Neural progenitor cell (in vitro differentiated cells): ENCODE measurements at regions not wholly inside any gene's neighbourhood (a gene's known extent, or its start where the extent isn't known, plus 50 kb on each side); places are given as distances from the start of the nearest gene placed in this dataset.

Source experiments
- DNase-seq: peaks from one replicate; pipeline ENCODE4 v3.0.0-alpha.2; 2016; ENCODE audit warnings: low spot score
- H2AFZ ChIP-seq: fragments of 200-600 bp; sonication (generic); replicated peaks from 2 replicates; pipeline ENCODE4 v1.6.1; 2016; ENCODE audit warnings: antibody characterized with exemption
- H3F3A ChIP-seq: fragments of 200-600 bp; sonication (generic); 2 replicates; pipeline ENCODE4 v1.6.1; 2016; ENCODE audit warnings: antibody characterized with exemption, low read depth
- H3K27ac ChIP-seq: fragments of 200-600 bp; sonication (generic); 2 replicates; pipeline ENCODE4 v1.5.1; 2016; ENCODE audit warnings: mild to moderate bottlenecking
- H3K27me3 ChIP-seq: fragments of 200-600 bp; sonication (generic); 2 replicates; pipeline ENCODE4 v1.6.1; 2016; ENCODE audit warnings: mild to moderate bottlenecking, moderate library complexity
- H3K36me3 ChIP-seq: fragments of 200-600 bp; sonication (generic); 2 replicates; pipeline ENCODE4 v1.5.1; 2016
- H3K4me1 ChIP-seq: fragments of 200-600 bp; sonication (generic); 2 replicates; pipeline ENCODE4 v1.6.1; 2016; ENCODE audit warnings: mixed run types
- H3K4me2 ChIP-seq: fragments of 200-600 bp; sonication (generic); 2 replicates; pipeline ENCODE4 v1.6.1; 2016
- H3K4me3 ChIP-seq: fragments of 200-600 bp; sonication (generic); 2 replicates; pipeline ENCODE4 v1.5.1; 2016
- H3K79me2 ChIP-seq: fragments of 200-600 bp; sonication (generic); 2 replicates; pipeline ENCODE4 v1.6.1; 2016; ENCODE audit warnings: low read depth
- H3K9ac ChIP-seq: fragments of 200-600 bp; sonication (generic); 2 replicates; pipeline ENCODE4 v1.6.1; 2016
- H3K9me3 ChIP-seq: fragments of 200-600 bp; sonication (generic); 2 replicates; pipeline ENCODE4 v1.5.1; 2016; ENCODE audit warnings: low read depth
- H4K20me1 ChIP-seq: fragments of 200-600 bp; sonication (generic); 2 replicates; pipeline ENCODE4 v1.6.1; 2016; ENCODE audit warnings: low read depth
- H3K27ac Mint-ChIP-seq: 3 replicates; pipeline ENCODE4 v1.8.0; 2021; ENCODE audit warnings: mixed read lengths
- H3K27me3 Mint-ChIP-seq: 2 replicates; pipeline ENCODE4 v1.8.0; 2022; ENCODE audit warnings: low read depth, mild to moderate bottlenecking, inconsistent platforms, moderate library complexity, mixed read lengths; ENCODE audit not compliant: insufficient read depth
- H3K36me3 Mint-ChIP-seq: 3 replicates; pipeline ENCODE4 v1.8.0; 2021; ENCODE audit warnings: mixed read lengths
- H3K4me1 Mint-ChIP-seq: 3 replicates; pipeline ENCODE4 v1.8.0; 2021; ENCODE audit warnings: mixed read lengths
- H3K4me3 Mint-ChIP-seq: 3 replicates; pipeline ENCODE4 v1.8.0; 2021; ENCODE audit warnings: mild to moderate bottlenecking, moderate library complexity, mixed read lengths
- H3K9me3 Mint-ChIP-seq: 3 replicates; pipeline ENCODE4 v1.8.0; 2020; ENCODE audit warnings: mixed read lengths
- CTCF ChIP-seq: fragments of 200-600 bp; sonication (generic); IDR thresholded peaks from 2 replicates; pipeline ENCODE4 v1.5.1; 2017; ENCODE audit warnings: antibody characterized with exemption, mild to moderate bottlenecking
- EZH2 ChIP-seq: fragments of 200-600 bp; sonication (generic); IDR thresholded peaks from 2 replicates; pipeline ENCODE4 v1.6.1; 2017; ENCODE audit warnings: antibody characterized with exemption, mild to moderate bottlenecking, moderate library complexity
- EZH2phosphoT487 ChIP-seq: fragments of 200-600 bp; sonication (generic); IDR thresholded peaks from 2 replicates; pipeline ENCODE4 v1.6.1; 2017; ENCODE audit warnings: antibody characterized with exemption

GRCh38 chr11:29669310-29669709 lies 347.5 kb downstream of the KCNA4 start:
- Histone ChIP-seq H3K27me3 (no peaks in the 10 kb centered on the region), H3K9ac (no peak overlapping the region), H3K4me3 (no peak overlapping the region), H3K4me2 (no peak overlapping the region), H4K20me1 (no peaks in the 10 kb centered on the region), H3K36me3 (no peaks in the 10 kb centered on the region), H3F3A (no peaks in the 10 kb centered on the region), H3K27ac (no peak overlapping the region), H3K4me1 (no peaks in the 10 kb centered on the region), H3K79me2 (no peaks in the 10 kb centered on the region), H2AFZ (no peak overlapping the region), H3K9me3 (no peaks in the 10 kb centered on the region)
- Mint-ChIP-seq H3K4me1 (no peaks in the 10 kb centered on the region), H3K9me3 (peaks cover 4% of the 10 kb centered on the region), H3K27me3 (peaks cover 3% of the 10 kb centered on the region), H3K4me3 (no peak overlapping the region), H3K36me3 (no peaks in the 10 kb centered on the region), H3K27ac (no peak overlapping the region)
- TF ChIP-seq EZH2: no peak
- TF ChIP-seq CTCF: no peak
- TF ChIP-seq EZH2phosphoT487: no peak
- DNase-seq: no peak

- Histone ChIP-seq H3K4me2 (no peak overlapping the region), H4K20me1 (no peaks in the 10 kb centered on the region), H3K4me3 (no peak overlapping the region), H3K27me3 (no peaks in the 10 kb centered on the region), H3K36me3 (no peaks in the 10 kb centered on the region), H3K4me1 (no peaks in the 10 kb centered on the region), H3K79me2 (no peaks in the 10 kb centered on the region), H3K9ac (no peak overlapping the region), H3K9me3 (no peaks in the 10 kb centered on the region), H3F3A (no peaks in the 10 kb centered on the region), H3K27ac (no peak overlapping the region), H2AFZ (no peak overlapping the region)
- H3K27me3 Mint-ChIP-seq: peaks cover 2% of the 10 kb centered on the region
- H3K4me1 Mint-ChIP-seq: peaks cover 5% of the 10 kb centered on the region
- TF ChIP-seq EZH2phosphoT487 (no peak), CTCF (no peak), EZH2 (no peak)
- H3K4me3 Mint-ChIP-seq: no peak overlapping the region
- H3K36me3 Mint-ChIP-seq: no peaks in the 10 kb centered on the region
- no peak for DNase-seq
- H3K9me3 Mint-ChIP-seq: no peaks in the 10 kb centered on the region
- no peak overlapping the region for H3K27ac Mint-ChIP-seq
These were observed 359.1 kb downstream of the KCNA4 start for GRCh38 chr11:29657709-29658108.

- no peaks in the 10 kb centered on the region for H3K79me2 ChIP-seq
- no peak overlapping the region for H3K27ac ChIP-seq
- no peak overlapping the region for H3K4me2 ChIP-seq
- Mint-ChIP-seq H3K27ac (no peak overlapping the region), H3K27me3 (peaks cover 2% of the 10 kb centered on the region), H3K36me3 (no peaks in the 10 kb centered on the region), H3K4me3 (no peak overlapping the region), H3K4me1 (peaks cover 5% of the 10 kb centered on the region), H3K9me3 (no peaks in the 10 kb centered on the region)
- TF ChIP-seq CTCF: no peak
- TF ChIP-seq EZH2phosphoT487: no peak
- no peak for TF ChIP-seq EZH2
- H3K4me3 ChIP-seq: no peak overlapping the region
- no peaks in the 10 kb centered on the region for H3K4me1 ChIP-seq
- H2AFZ ChIP-seq: no peak overlapping the region
- H3F3A ChIP-seq: no peaks in the 10 kb centered on the region
- no peaks in the 10 kb centered on the region for H3K9me3 ChIP-seq
- H4K20me1 ChIP-seq: no peaks in the 10 kb centered on the region
- no peaks in the 10 kb centered on the region for H3K36me3 ChIP-seq
- H3K9ac ChIP-seq: no peak overlapping the region
- DNase-seq: no peak
- no peaks in the 10 kb centered on the region for H3K27me3 ChIP-seq
These were observed 360.2 kb downstream of the KCNA4 start for GRCh38 chr11:29656597-29656996.

GRCh38 chr11:29645373-29645772 lies 371.5 kb downstream of the KCNA4 start:
- Mint-ChIP-seq H3K36me3 (no peaks in the 10 kb centered on the region), H3K9me3 (no peaks in the 10 kb centered on the region), H3K27me3 (no peaks in the 10 kb centered on the region), H3K27ac (no peak overlapping the region), H3K4me1 (no peaks in the 10 kb centered on the region), H3K4me3 (no peak overlapping the region)
- H3K4me1 ChIP-seq: no peaks in the 10 kb centered on the region
- no peak overlapping the region for H2AFZ ChIP-seq
- TF ChIP-seq CTCF (no peak), EZH2phosphoT487 (no peak), EZH2 (no peak)
- no peaks in the 10 kb centered on the region for H4K20me1 ChIP-seq
- no peaks in the 10 kb centered on the region for H3K79me2 ChIP-seq
- no peak overlapping the region for H3K9ac ChIP-seq
- no peak overlapping the region for H3K4me2 ChIP-seq
- H3K36me3 ChIP-seq: no peaks in the 10 kb centered on the region
- no peak for DNase-seq
- H3K9me3 ChIP-seq: no peaks in the 10 kb centered on the region
- no peaks in the 10 kb centered on the region for H3K27me3 ChIP-seq
- no peak overlapping the region for H3K27ac ChIP-seq
- H3F3A ChIP-seq: no peaks in the 10 kb centered on the region
- H3K4me3 ChIP-seq: no peak overlapping the region
